GM06990 (cell line): ENCODE measurements at regions not wholly inside any gene's neighbourhood (a gene's known extent, or its start where the extent isn't known, plus 50 kb on each side); places are given as distances from the start of the nearest gene placed in this dataset.

Source experiments
- DNase-seq: peaks from one replicate; pipeline ENCODE4 v3.0.0-alpha.2; 2011; ENCODE audit not compliant: insufficient read length; ENCODE audit errors: extremely low read depth
- H3K27me3 ChIP-seq: replicated peaks from 2 replicates; pipeline ENCODE4 v1.6.0; 2011; ENCODE audit warnings: low read length; ENCODE audit not compliant: control insufficient read depth, insufficient read depth
- H3K36me3 ChIP-seq: 2 replicates; pipeline ENCODE4 v1.5.1; 2011; ENCODE audit warnings: low read length; ENCODE audit not compliant: control insufficient read depth, insufficient read depth
- H3K4me3 ChIP-seq: replicated peaks from 2 replicates; pipeline ENCODE4 v1.5.1; 2011; ENCODE audit warnings: low read depth, mild to moderate bottlenecking, control low read depth, low read length
- CTCF ChIP-seq: IDR thresholded peaks from 2 replicates; pipeline ENCODE4 v1.5.1; 2011; ENCODE audit warnings: low read length, control low read depth, mild to moderate bottlenecking, inconsistent platforms; ENCODE audit not compliant: insufficient read depth, poor library complexity, severe bottlenecking

GRCh38 chr4:138519436-138519835 is 277.3 kb upstream of the SLC7A11 start:
- no peak for DNase-seq

GRCh38 chr4:138513535-138513934 is 271.4 kb upstream of the SLC7A11 start:
- H3K36me3 ChIP-seq = no peaks in the 10 kb centered on the region
- no peak for DNase-seq
- no peak for TF ChIP-seq CTCF
- H3K27me3 ChIP-seq = no peaks in the 10 kb centered on the region; the same call in 1 of the 2 replicates
- H3K4me3 ChIP-seq = no peak overlapping the region

More at GRCh38 chr4:138519436-138519835, 277.3 kb upstream of the SLC7A11 start:
- H3K27me3 ChIP-seq = no peaks in the 10 kb centered on the region
- H3K4me3 ChIP-seq = no peak overlapping the region
- TF ChIP-seq CTCF = no peak
- no peaks in the 10 kb centered on the region for H3K36me3 ChIP-seq

- no peak for TF ChIP-seq CTCF
- Histone ChIP-seq H3K4me3 (no peak overlapping the region), H3K36me3 (no peaks in the 10 kb centered on the region), H3K27me3 (no peaks in the 10 kb centered on the region; the same call in 1 of the 2 replicates)
- no peak for DNase-seq
These were observed 270.6 kb upstream of the SLC7A11 start for GRCh38 chr4:138512756-138513155.

GRCh38 chr4:138510053-138510452 is 267.9 kb upstream of the SLC7A11 start:
- TF ChIP-seq CTCF = no peak
- Histone ChIP-seq H3K36me3 (no peaks in the 10 kb centered on the region), H3K27me3 (no peaks in the 10 kb centered on the region; the same call in 1 of the 2 replicates), H3K4me3 (no peak overlapping the region)
- DNase-seq = no peak

GRCh38 chr4:138509346-138509745 is 267.2 kb upstream of the SLC7A11 start:
- Histone ChIP-seq H3K36me3 (no peaks in the 10 kb centered on the region), H3K27me3 (no peaks in the 10 kb centered on the region; the same call in 1 of the 2 replicates), H3K4me3 (no peak overlapping the region)
- TF ChIP-seq CTCF = no peak
- DNase-seq = no peak

GRCh38 chr4:138507522-138507921 is 265.4 kb upstream of the SLC7A11 start:
- DNase-seq = no peak
- Histone ChIP-seq H3K27me3 (no peaks in the 10 kb centered on the region; the same call in 1 of the 2 replicates), H3K36me3 (no peaks in the 10 kb centered on the region), H3K4me3 (no peak overlapping the region)
- no peak for TF ChIP-seq CTCF
